Gastrocnemius medialis (tissue), 4 donors: ENCODE measurements at regions not wholly inside any gene's neighbourhood (a gene's known extent, or its start where the extent isn't known, plus 50 kb on each side); places are given as distances from the start of the nearest gene placed in this dataset.

ENCODE experiments used
- ATAC-seq, 2 donors: fragments of 150-250 bp; one replicate each; pipeline ENCODE4 v1.9.1; 2016
- DNase-seq, 2 donors: peaks; one replicate each; pipeline ENCODE4 v3.0.0-alpha.2; 2019
- H3K27ac ChIP-seq, 4 donors: fragments of 200-600 bp; sonication (generic); 1 replicate in 1 of 4; 2 replicates in 3 of 4; pipeline ENCODE4 v1.5.1; 2016 to 2018; ENCODE audit warnings: mild to moderate bottlenecking in 2 of 4, moderate library complexity in 1 of 4
- H3K27me3 ChIP-seq, 3 donors: fragments of 200-600 bp; sonication (generic) in 2 of 3; 1 replicate in 1 of 3; 2 replicates in 2 of 3; pipeline versions ENCODE4 v1.5.1 to v1.6.0; 2016 to 2019; ENCODE audit warnings: mild to moderate bottlenecking in 1 of 3, moderate library complexity in 1 of 3
- H3K36me3 ChIP-seq, 2 donors: fragments of 200-600 bp; sonication (generic) in 1 of 2; one replicate each; pipeline ENCODE4 v1.5.1; 2017 to 2018
- H3K4me1 ChIP-seq, 2 donors: fragments of 200-600 bp; sonication (generic) in 1 of 2; one replicate each; pipeline ENCODE4 v1.5.1; 2016 to 2017; ENCODE audit warnings: mild to moderate bottlenecking in 2 of 2
- H3K4me3 ChIP-seq, 4 donors: fragments of 200-600 bp; sonication (generic) in 3 of 4; 1 replicate in 1 of 4; 2 replicates in 3 of 4; pipeline ENCODE4 v1.5.1; 2016 to 2019; ENCODE audit warnings: mild to moderate bottlenecking in 2 of 4
- H3K9me3 ChIP-seq, 3 donors: fragments of 200-600 bp; sonication (generic) in 2 of 3; 1 replicate in 1 of 3; 2 replicates in 2 of 3; pipeline ENCODE4 v1.5.1; 2016 to 2019
- CTCF ChIP-seq, 5 experiments: fragments of 450-650 bp in 3 of 5; fragments of 200-600 bp in 2 of 5; sonication (generic) in 2 of 5; IDR thresholded peaks in 4 of 5; conservative IDR thresholded peaks in 1 of 5; 1 replicate in 4 of 5; 2 replicates in 1 of 5; pipeline ENCODE4 v1.5.1; 2016 to 2019; ENCODE audit warnings: antibody characterized with exemption in 5 of 5, mild to moderate bottlenecking in 3 of 5, moderate library complexity in 3 of 5
- POLR2A ChIP-seq, 2 donors: fragments of 450-650 bp; IDR thresholded peaks; one replicate each; pipeline ENCODE4 v1.6.1; 2017; ENCODE audit warnings: antibody characterized with exemption in 2 of 2, mild to moderate bottlenecking in 2 of 2, moderate library complexity in 2 of 2
- in situ Hi-C, 4 donors: fragments of 200-750 bp; cut with MboI; loops; one replicate each; pipeline versions ENCODE4 v1.15.0 to v1.8.0; 2017; ENCODE audit warnings: low sequenced_read_pairs in 4 of 4
- intact Hi-C: fragments of 100-400 bp; cut with DNase I; formaldehyde crosslinking; loops from one replicate; pipeline ENCODE4 v1.15.1; 2023; ENCODE audit warnings: low total_unique reads

- H3K27ac ChIP-seq, result no peak overlapping the region
- no peak for ATAC-seq
- TF ChIP-seq CTCF (IDR thresholded peaks at IDR 0.05 in 4 of 5, conservative IDR thresholded peaks at IDR 0.05 in 1 of 5) (no peak), POLR2A (IDR thresholded peaks at IDR 0.05) (no peak)
- H3K4me1 ChIP-seq, result no peaks in the 10 kb centered on the region
- in situ Hi-C loops (no loop called here), intact Hi-C loops (no loop called here)
- no peak overlapping the region for H3K4me3 ChIP-seq
- H3K27me3 ChIP-seq, result no peaks in the 10 kb centered on the region
- DNase-seq, result no peak
- no peaks in the 10 kb centered on the region for H3K9me3 ChIP-seq
- no peaks in the 10 kb centered on the region for H3K36me3 ChIP-seq
These were observed 49.9 kb upstream of the TTLL7 start for GRCh38 chr1:84048820-84049219.
